ENCODE measurements at regions not wholly inside any gene's neighbourhood (a gene's known extent, or its start where the extent isn't known, plus 50 kb on each side); places are given as distances from the start of the nearest gene placed in this dataset.

DNA sequence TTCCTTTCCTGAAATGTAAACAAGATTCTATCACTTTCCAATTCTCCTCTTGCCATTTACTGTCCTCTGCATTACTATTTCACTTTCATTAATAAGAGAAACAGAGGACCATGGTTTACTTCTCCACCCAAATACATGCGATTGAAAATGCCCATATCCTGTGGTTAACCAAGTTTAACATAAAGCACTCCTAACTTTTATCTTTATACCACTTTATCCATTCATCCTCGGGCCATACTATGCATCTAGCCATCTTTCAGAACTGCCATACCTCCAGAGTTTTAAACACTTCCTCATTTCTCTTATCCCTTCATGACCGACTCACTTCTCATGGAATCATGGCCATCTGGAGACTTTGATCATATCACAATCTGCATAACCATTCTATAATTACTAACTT, 1182.3 kb downstream of the CNTNAP5 start:
- TF ChIP-seq EZH2phosphoT487 (IDR thresholded peaks at IDR 0.05; ENCODE audit: borderline replicate concordance, low read length) = no peak
- no peak for TF ChIP-seq CTCF (conservative IDR thresholded peaks at IDR 0.05; ENCODE audit: low read depth, low read length)
